Upper lobe of right lung (tissue), 1 donor: ENCODE measurements at regions not wholly inside any gene's neighbourhood (a gene's known extent, or its start where the extent isn't known, plus 50 kb on each side); places are given as distances from the start of the nearest gene placed in this dataset.
"Not testable (repeated sequence)": the region's sequence is repeated elsewhere in the genome, so short reads cannot be mapped to it uniquely, and the experiment has no call there.

Experiments
- ATAC-seq: fragments of 200-7000 bp; cut with Tn5 transposase; one replicate; pipeline ENCODE4 v1.9.1; 2020; ENCODE audit warnings: mild to moderate bottlenecking, moderate library complexity
- DNase-seq: peaks from one replicate; pipeline ENCODE4 v3.0.0-alpha.2; 2020
- H3K27ac ChIP-seq: fragments of 200-600 bp; one replicate; pipeline ENCODE4 v1.8.0; 2022
- H3K27me3 ChIP-seq: fragments of 200-600 bp; one replicate; pipeline ENCODE4 v1.8.0; 2022; ENCODE audit warnings: mild to moderate bottlenecking
- H3K36me3 ChIP-seq: fragments of 200-600 bp; one replicate; pipeline ENCODE4 v1.8.0; 2022
- H3K4me1 ChIP-seq: fragments of 200-600 bp; one replicate; pipeline ENCODE4 v1.8.0; 2022
- H3K4me3 ChIP-seq: fragments of 200-600 bp; one replicate; pipeline ENCODE4 v1.8.0; 2022; ENCODE audit warnings: mild to moderate bottlenecking
- H3K9me3 ChIP-seq: fragments of 200-600 bp; one replicate; pipeline ENCODE4 v1.8.0; 2022
- intact Hi-C: fragments of 100-400 bp; cut with DNase I; formaldehyde crosslinking; loops from one replicate; pipeline ENCODE4 v1.11.0; 2022
- TF ChIP-seq, protein P1 (sequence below): fragments of 200-600 bp; IDR thresholded peaks from one replicate; pipeline ENCODE4 v1.8.0; 2022; ENCODE audit warnings: antibody characterized with exemption
- donor health status: DM: no; HTN: yes; CAD: no; lungs with severe emphysema.

DNA sequence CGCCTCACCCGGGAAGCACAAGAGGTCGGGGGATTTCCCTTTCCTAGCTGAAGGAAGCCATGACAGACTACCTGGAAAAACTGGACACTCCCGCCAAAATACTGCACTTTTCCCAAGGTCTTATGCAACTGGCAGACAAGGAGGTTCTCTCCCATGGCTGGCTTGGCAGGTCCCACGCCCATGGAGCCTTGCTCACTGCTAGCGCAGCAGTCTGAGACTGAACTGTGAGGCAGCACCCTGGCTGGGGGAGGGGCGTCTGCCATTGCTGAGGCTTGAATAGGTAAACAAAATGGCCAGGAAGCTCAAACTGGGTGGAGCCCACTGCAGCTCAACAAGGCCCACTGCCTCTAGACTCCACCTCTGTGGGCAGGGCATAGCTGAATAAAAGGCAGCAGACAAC, 92.1 kb downstream of the C4BPA start:
- intact Hi-C loops: not testable (repeated sequence)

DNA sequence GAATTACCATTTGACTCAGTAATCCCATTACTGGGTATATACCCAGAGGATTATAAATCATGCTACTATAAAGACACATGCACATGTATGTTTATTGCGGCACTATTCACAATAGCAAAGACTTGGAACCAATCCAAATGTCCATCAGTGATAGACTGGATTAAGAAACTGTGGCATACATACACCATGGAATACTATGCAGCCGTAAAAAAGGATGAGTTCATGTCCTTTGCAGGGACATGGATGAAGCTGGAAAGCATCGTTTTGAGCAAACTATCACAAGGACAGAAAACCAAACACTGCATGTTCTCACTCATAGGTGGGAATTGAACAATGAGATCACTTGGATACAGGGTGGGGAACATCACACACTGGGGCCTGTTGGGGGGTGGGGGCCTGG, 97.5 kb downstream of the C4BPA start:
- intact Hi-C loops: not testable (repeated sequence)

More for the DNA sequence above, 92.1 kb downstream of the C4BPA start:
- H3K27ac ChIP-seq, H3K27me3 ChIP-seq, ATAC-seq, H3K36me3 ChIP-seq, H3K9me3 ChIP-seq, DNase-seq, H3K4me1 ChIP-seq, H3K4me3 ChIP-seq: not testable (repeated sequence)

DNA sequence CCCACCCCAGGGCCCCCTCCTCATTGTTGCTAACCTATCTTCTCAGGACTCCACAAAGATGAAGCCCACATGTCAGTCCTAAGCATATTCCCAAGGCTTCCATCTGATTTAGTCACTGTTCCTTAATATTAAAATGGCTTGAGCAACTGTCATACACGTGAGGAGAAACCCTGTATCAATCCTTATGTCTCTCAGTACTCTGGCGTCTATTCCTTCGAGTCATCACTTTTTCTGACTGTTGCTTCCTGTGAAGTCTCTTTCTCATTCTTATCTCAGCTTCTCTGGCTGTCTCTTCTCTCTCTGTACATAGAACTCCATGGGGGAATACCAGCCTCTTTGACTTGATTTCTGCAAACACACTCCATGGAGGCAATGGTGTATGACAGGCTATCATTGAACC, 98.4 kb downstream of the C4BPA start:
- Histone ChIP-seq H3K4me3 (no peak overlapping the region), H3K27me3 (no peaks in the 10 kb centered on the region), H3K9me3 (no peaks in the 10 kb centered on the region), H3K36me3 (no peaks in the 10 kb centered on the region), H3K4me1 (no peaks in the 10 kb centered on the region), H3K27ac (no peak overlapping the region)
- DNase-seq (no peak), ATAC-seq (no peak)
- TF ChIP-seq, protein P1, sequence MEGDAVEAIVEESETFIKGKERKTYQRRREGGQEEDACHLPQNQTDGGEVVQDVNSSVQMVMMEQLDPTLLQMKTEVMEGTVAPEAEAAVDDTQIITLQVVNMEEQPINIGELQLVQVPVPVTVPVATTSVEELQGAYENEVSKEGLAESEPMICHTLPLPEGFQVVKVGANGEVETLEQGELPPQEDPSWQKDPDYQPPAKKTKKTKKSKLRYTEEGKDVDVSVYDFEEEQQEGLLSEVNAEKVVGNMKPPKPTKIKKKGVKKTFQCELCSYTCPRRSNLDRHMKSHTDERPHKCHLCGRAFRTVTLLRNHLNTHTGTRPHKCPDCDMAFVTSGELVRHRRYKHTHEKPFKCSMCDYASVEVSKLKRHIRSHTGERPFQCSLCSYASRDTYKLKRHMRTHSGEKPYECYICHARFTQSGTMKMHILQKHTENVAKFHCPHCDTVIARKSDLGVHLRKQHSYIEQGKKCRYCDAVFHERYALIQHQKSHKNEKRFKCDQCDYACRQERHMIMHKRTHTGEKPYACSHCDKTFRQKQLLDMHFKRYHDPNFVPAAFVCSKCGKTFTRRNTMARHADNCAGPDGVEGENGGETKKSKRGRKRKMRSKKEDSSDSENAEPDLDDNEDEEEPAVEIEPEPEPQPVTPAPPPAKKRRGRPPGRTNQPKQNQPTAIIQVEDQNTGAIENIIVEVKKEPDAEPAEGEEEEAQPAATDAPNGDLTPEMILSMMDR: no peak
- intact Hi-C loops: no loop called here

More for the DNA sequence above, 97.5 kb downstream of the C4BPA start:
- not testable (repeated sequence) for ATAC-seq, H3K27me3 ChIP-seq, H3K27ac ChIP-seq, H3K9me3 ChIP-seq, H3K4me3 ChIP-seq, DNase-seq, H3K4me1 ChIP-seq, H3K36me3 ChIP-seq

DNA sequence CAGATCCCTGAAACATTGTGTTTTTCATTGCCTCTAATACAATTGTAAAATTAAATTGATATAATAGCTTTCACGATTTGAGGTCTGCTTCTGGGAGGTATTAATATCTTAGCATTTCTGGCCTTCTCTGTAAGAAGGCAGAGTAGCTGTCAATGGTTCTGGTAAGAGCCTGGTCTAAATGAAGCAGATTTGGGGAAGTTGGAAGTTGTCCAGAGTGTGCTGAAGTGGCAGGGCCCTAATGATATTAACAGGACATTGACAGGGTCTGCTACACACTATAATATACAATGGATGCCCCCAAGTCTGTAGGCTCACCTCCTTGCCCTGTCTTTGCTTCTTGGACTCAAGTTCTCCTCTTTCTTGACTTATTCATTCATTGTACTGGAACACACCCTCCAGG, 99.5 kb downstream of the C4BPA start:
- no peaks in the 10 kb centered on the region for H3K4me1 ChIP-seq
- no peaks in the 10 kb centered on the region for H3K9me3 ChIP-seq
- H3K27ac ChIP-seq: no peak overlapping the region
- no peak for DNase-seq
- intact Hi-C loops: no loop called here
- no peak for ATAC-seq
- H3K4me3 ChIP-seq: no peak overlapping the region
- no peaks in the 10 kb centered on the region for H3K27me3 ChIP-seq
- no peaks in the 10 kb centered on the region for H3K36me3 ChIP-seq
- TF ChIP-seq, protein P1: no peak

DNA sequence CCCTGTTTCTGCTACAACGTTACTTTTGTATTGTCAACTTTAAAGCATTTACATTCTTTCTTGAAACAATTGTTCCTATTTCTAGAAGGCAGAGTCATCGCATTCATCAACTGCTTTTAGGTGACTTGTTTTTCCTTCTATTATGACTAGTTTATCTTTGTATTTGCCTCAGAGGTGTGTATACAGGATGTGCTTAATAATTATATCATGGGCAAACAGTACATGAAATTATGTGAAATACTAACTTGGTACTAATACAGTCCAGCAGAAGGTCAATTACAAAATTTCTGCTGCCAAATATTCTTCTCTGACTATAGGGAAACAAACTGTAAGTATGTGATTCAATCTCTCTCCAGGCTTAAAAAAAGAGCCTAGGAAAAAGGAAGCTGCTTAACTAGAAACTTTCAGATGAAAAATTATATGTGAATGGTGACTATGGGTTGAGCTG, 101.6 kb downstream of the C4BPA start:
- Histone ChIP-seq H3K27me3 (no peaks in the 10 kb centered on the region), H3K36me3 (no peaks in the 10 kb centered on the region), H3K9me3 (no peaks in the 10 kb centered on the region), H3K27ac (no peak overlapping the region), H3K4me1 (no peaks in the 10 kb centered on the region), H3K4me3 (no peak overlapping the region)
- TF ChIP-seq, protein P1: no peak
- ATAC-seq (no peak), DNase-seq (no peak)
- intact Hi-C loops: no loop called here

DNA sequence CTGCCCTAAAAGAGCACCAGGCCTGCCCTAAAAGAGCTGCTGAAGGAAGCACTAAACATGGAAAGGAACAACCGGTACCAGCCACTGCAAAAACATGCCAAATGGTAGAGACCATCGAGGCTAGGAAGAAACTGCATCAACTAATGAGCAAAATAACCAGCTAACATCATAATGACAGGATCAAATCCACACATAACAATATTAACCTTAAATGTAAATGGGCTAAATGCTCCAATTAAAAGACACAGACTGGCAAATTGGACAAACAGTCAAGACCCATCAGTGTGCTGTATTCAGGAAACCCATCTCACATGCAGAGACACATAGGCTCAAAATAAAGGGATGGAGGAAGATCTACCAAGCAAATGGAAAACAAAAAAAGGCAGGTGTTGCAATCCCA, 104.7 kb downstream of the C4BPA start:
- H3K4me1 ChIP-seq, intact Hi-C loops: not testable (repeated sequence)

DNA sequence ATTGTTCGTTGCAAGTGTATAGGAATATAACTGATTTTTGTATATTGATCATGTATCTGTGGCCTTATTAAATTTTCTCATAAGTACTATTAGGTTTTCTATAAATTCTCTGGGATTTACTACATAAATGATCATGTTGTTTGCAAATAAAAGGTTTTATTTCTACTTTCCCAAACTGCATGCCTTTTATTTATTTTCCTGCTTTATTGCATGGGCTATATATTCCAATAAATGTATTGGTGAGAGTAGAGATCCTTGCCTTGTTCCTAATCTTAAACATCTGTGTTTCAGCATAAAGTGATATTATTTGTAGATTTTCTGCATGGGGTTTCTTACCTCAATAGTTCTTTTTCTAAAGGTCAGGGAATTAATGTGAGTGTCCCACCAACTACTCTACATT, 107.0 kb upstream of the CD55 start:
- Histone ChIP-seq H3K36me3 (no peaks in the 10 kb centered on the region), H3K9me3 (peaks cover 5% of the 10 kb centered on the region), H3K27ac (no peak overlapping the region), H3K4me1 (peaks cover 11% of the 10 kb centered on the region), H3K4me3 (no peak overlapping the region), H3K27me3 (no peaks in the 10 kb centered on the region)
- DNase-seq (no peak), ATAC-seq (no peak)
- intact Hi-C loops: no loop called here
- TF ChIP-seq, protein P1: no peak

More for the DNA sequence above, 104.7 kb downstream of the C4BPA start:
- H3K36me3 ChIP-seq, H3K9me3 ChIP-seq, DNase-seq, H3K4me3 ChIP-seq, ATAC-seq, H3K27ac ChIP-seq, H3K27me3 ChIP-seq: not testable (repeated sequence)
